GM19324 (cell line): ENCODE measurements at regions not wholly inside any gene's neighbourhood (a gene's known extent, or its start where the extent isn't known, plus 50 kb on each side); places are given as distances from the start of the nearest gene placed in this dataset.
"Not testable (repeated sequence)": the region's sequence is repeated elsewhere in the genome, so short reads cannot be mapped to it uniquely, and the experiment has no call there.

Experiments used
- ATAC-seq: cut with Tn5 transposase; IDR thresholded peaks from one replicate; pipeline ENCODE4 v1.9.1; 2021; ENCODE audit warnings: mild to moderate bottlenecking, moderate library complexity; ENCODE audit not compliant: unreplicated experiment, low FRiP score

- no peak for ATAC-seq
Measured at GRCh38 chr2:8342407-8342806, 339.4 kb upstream of the ID2 start.

GRCh38 chr2:8343031-8343430 is 338.8 kb upstream of the ID2 start:
- no peak for ATAC-seq

GRCh38 chr2:8344144-8345097 is 337.4 kb upstream of the ID2 start:
- no peak for ATAC-seq

- ATAC-seq: no peak
Measured at GRCh38 chr2:8345200-8345599, 336.7 kb upstream of the ID2 start.

- ATAC-seq: no peak
Measured at GRCh38 chr2:8346208-8346607, 335.6 kb upstream of the ID2 start.

GRCh38 chr2:8346706-8347430 is 335.0 kb upstream of the ID2 start:
- ATAC-seq: no peak

- not testable (repeated sequence) for ATAC-seq
Measured at GRCh38 chr2:8348911-8349310, 332.9 kb upstream of the ID2 start.

- no peak for ATAC-seq
Measured at GRCh38 chr2:8352296-8352695, 329.6 kb upstream of the ID2 start.

- ATAC-seq: no peak
Measured at GRCh38 chr2:8352989-8353388, 328.9 kb upstream of the ID2 start.

GRCh38 chr2:8355102-8355859 is 326.6 kb upstream of the ID2 start:
- ATAC-seq: no peak

- no peak for ATAC-seq
Measured at GRCh38 chr2:8357738-8358518, 323.9 kb upstream of the ID2 start.

- no peak for ATAC-seq
Measured at GRCh38 chr2:8361930-8362329, 319.9 kb upstream of the ID2 start.

- ATAC-seq: no peak
Measured at GRCh38 chr2:8363161-8363560, 318.7 kb upstream of the ID2 start.

GRCh38 chr2:8364668-8365067 is 317.2 kb upstream of the ID2 start:
- ATAC-seq: no peak

- no peak for ATAC-seq
Measured at GRCh38 chr2:8365331-8365910, 316.4 kb upstream of the ID2 start.

GRCh38 chr2:8367833-8368232 is 314.0 kb upstream of the ID2 start:
- ATAC-seq: no peak

GRCh38 chr2:8368463-8368862 is 313.4 kb upstream of the ID2 start:
- no peak for ATAC-seq

- ATAC-seq: no peak
Measured at GRCh38 chr2:8369522-8369921, 312.3 kb upstream of the ID2 start.

- ATAC-seq: no peak
Measured at GRCh38 chr2:8370258-8370802, 311.5 kb upstream of the ID2 start.

GRCh38 chr2:8371653-8372052 is 310.2 kb upstream of the ID2 start:
- no peak for ATAC-seq
